Erythroblast (primary cell): ENCODE measurements at regions not wholly inside any gene's neighbourhood (a gene's known extent, or its start where the extent isn't known, plus 50 kb on each side); places are given as distances from the start of the nearest gene placed in this dataset.

Experiments used
- DNase-seq, 2 experiments: peaks; one replicate each; lab custom pipeline; 2025; lab: John Stamatoyannopoulos, UW
- GATA1 ChIP-seq: IDR thresholded peaks from 2 replicates; pipeline ENCODE4 v1.6.1; 2011; ENCODE audit warnings: low read depth, mild to moderate bottlenecking, control low read depth, low read length, moderate library complexity
- POLR2A ChIP-seq: IDR thresholded peaks from 2 replicates; pipeline ENCODE4 v1.6.1; 2011; ENCODE audit warnings: mild to moderate bottlenecking, low read length

GRCh38 chr11:23280088-23280487, 419.8 kb upstream of the CCDC179 start:
- DNase-seq: no peak
- TF ChIP-seq POLR2A (no peak), GATA1 (no peak)

- no peak for DNase-seq
- TF ChIP-seq POLR2A (no peak), GATA1 (no peak)
Observed at GRCh38 chr11:23283666-23284065, 423.4 kb upstream of the CCDC179 start.

- DNase-seq: no peak
Observed at GRCh38 chr11:23284631-23285030, 424.4 kb upstream of the CCDC179 start.

GRCh38 chr11:23288003-23288783, 427.9 kb upstream of the CCDC179 start:
- no peak for TF ChIP-seq GATA1
- TF ChIP-seq POLR2A: no peak
- no peak for DNase-seq

More at GRCh38 chr11:23284631-23285030, 424.4 kb upstream of the CCDC179 start:
- TF ChIP-seq GATA1 (no peak), POLR2A (no peak)

- no peak for DNase-seq
- TF ChIP-seq GATA1: no peak
- TF ChIP-seq POLR2A: no peak
Observed at GRCh38 chr11:23295241-23295640, 435.0 kb upstream of the CCDC179 start.

GRCh38 chr11:23308041-23308440, 447.8 kb upstream of the CCDC179 start:
- TF ChIP-seq GATA1 (no peak), POLR2A (no peak)
- DNase-seq: no peak

- TF ChIP-seq POLR2A: no peak
- no peak for TF ChIP-seq GATA1
Observed at GRCh38 chr11:23310276-23310675, 450.0 kb upstream of the CCDC179 start.

GRCh38 chr11:23311986-23312940, 452.0 kb upstream of the CCDC179 start:
- no peak for DNase-seq
- TF ChIP-seq POLR2A (no peak), GATA1 (no peak)

More at GRCh38 chr11:23310276-23310675, 450.0 kb upstream of the CCDC179 start:
- DNase-seq: no peak

GRCh38 chr11:23313001-23313400, 452.7 kb upstream of the CCDC179 start:
- no peak for DNase-seq

GRCh38 chr11:23314162-23314561, 453.9 kb upstream of the CCDC179 start:
- TF ChIP-seq POLR2A: no peak
- TF ChIP-seq GATA1: no peak
- no peak for DNase-seq

More at GRCh38 chr11:23313001-23313400, 452.7 kb upstream of the CCDC179 start:
- TF ChIP-seq POLR2A (no peak), GATA1 (no peak)

GRCh38 chr11:23315286-23315685, 455.0 kb upstream of the CCDC179 start:
- TF ChIP-seq GATA1 (no peak), POLR2A (no peak)
- no peak for DNase-seq

GRCh38 chr11:23317816-23318215, 457.5 kb upstream of the CCDC179 start:
- TF ChIP-seq GATA1 (no peak), POLR2A (no peak)

GRCh38 chr11:23318670-23319069, 458.4 kb upstream of the CCDC179 start:
- DNase-seq: no peak

More at GRCh38 chr11:23317816-23318215, 457.5 kb upstream of the CCDC179 start:
- no peak for DNase-seq

More at GRCh38 chr11:23318670-23319069, 458.4 kb upstream of the CCDC179 start:
- TF ChIP-seq GATA1: no peak
- TF ChIP-seq POLR2A: no peak
